ENCODE measurements at regions not wholly inside any gene's neighbourhood (a gene's known extent, or its start where the extent isn't known, plus 50 kb on each side); places are given as distances from the start of the nearest gene placed in this dataset.

DNA sequence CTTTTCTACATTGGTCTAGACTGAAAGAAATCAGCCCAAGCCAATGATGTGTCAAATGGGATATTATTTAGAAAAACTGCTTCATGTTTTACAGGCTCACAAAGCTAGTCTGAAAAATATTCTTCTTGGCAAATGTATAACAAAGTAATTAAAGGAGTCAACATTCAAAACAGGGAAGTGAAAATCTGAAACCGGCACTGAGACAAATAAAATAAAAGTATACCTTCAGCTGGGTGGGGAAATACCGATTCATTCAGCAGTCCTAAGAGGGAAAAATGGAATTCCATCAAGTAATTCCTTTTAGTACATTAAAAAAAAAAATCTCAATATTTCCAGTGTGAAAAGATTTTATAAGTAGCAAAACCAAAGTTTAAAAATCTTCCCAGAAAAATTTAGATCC is 259.6 kb upstream of the SLC24A2 start:
- Histone ChIP-seq H3K79me2 (ENCODE audit: low read depth) (no peaks in the 10 kb centered on the region), H3K9ac (no peak overlapping the region), H3F3A (ENCODE audit: low read depth) (no peaks in the 10 kb centered on the region), H4K20me1 (ENCODE audit: low read depth) (no peaks in the 10 kb centered on the region), H3K27me3 (no peaks in the 10 kb centered on the region), H3K9me3 (ENCODE audit: low read depth) (no peaks in the 10 kb centered on the region), H3K4me3 (no peak overlapping the region), H3K4me1 (no peaks in the 10 kb centered on the region), H2AFZ (replicated peaks) (no peak overlapping the region), H3K27ac (no peak overlapping the region), H3K4me2 (no peak overlapping the region), H3K36me3 (no peaks in the 10 kb centered on the region)
- peaks cover 2% of the 10 kb centered on the region for H3K27me3 Mint-ChIP-seq (ENCODE audit: insufficient read depth, low read depth)
- no peak for DNase-seq (ENCODE audit: low spot score)
- no peak overlapping the region for H3K27ac Mint-ChIP-seq
- H3K9me3 Mint-ChIP-seq, result no peaks in the 10 kb centered on the region
- TF ChIP-seq, protein P1, sequence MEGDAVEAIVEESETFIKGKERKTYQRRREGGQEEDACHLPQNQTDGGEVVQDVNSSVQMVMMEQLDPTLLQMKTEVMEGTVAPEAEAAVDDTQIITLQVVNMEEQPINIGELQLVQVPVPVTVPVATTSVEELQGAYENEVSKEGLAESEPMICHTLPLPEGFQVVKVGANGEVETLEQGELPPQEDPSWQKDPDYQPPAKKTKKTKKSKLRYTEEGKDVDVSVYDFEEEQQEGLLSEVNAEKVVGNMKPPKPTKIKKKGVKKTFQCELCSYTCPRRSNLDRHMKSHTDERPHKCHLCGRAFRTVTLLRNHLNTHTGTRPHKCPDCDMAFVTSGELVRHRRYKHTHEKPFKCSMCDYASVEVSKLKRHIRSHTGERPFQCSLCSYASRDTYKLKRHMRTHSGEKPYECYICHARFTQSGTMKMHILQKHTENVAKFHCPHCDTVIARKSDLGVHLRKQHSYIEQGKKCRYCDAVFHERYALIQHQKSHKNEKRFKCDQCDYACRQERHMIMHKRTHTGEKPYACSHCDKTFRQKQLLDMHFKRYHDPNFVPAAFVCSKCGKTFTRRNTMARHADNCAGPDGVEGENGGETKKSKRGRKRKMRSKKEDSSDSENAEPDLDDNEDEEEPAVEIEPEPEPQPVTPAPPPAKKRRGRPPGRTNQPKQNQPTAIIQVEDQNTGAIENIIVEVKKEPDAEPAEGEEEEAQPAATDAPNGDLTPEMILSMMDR (IDR thresholded peaks at IDR 0.05), result no peak
- H3K4me3 Mint-ChIP-seq, result no peak overlapping the region
- H3K36me3 Mint-ChIP-seq, result no peaks in the 10 kb centered on the region
- H3K4me1 Mint-ChIP-seq, result peaks cover 8% of the 10 kb centered on the region

DNA sequence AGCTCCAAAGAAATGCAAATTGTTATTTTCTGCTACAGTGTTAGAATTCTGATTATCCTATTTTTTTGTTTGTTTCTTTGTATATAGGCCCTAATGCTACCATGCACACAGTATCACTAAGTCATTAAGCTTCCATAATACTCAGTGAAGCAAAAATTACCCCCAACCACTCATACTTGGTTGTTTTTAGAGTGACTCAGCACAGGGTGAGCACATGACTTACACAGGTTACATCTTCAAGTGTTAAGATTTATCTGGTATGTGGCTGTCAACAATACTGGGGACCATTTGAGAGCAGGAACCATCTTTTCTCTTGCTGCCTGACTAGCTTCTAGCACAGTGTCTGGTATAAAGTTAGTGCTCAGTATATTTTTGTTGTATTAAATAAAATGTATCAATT is 255.8 kb upstream of the SLC24A2 start:
- Histone ChIP-seq H3K9ac (no peak overlapping the region), H2AFZ (replicated peaks) (no peak overlapping the region), H3K79me2 (ENCODE audit: low read depth) (no peaks in the 10 kb centered on the region), H3K27ac (no peak overlapping the region), H3K4me1 (no peaks in the 10 kb centered on the region), H4K20me1 (ENCODE audit: low read depth) (no peaks in the 10 kb centered on the region), H3F3A (ENCODE audit: low read depth) (no peaks in the 10 kb centered on the region), H3K9me3 (ENCODE audit: low read depth) (no peaks in the 10 kb centered on the region), H3K4me3 (no peak overlapping the region), H3K27me3 (no peaks in the 10 kb centered on the region), H3K36me3 (no peaks in the 10 kb centered on the region), H3K4me2 (no peak overlapping the region)
- Mint-ChIP-seq H3K27me3 (ENCODE audit: insufficient read depth, low read depth) (peaks cover 2% of the 10 kb centered on the region), H3K36me3 (no peaks in the 10 kb centered on the region), H3K4me3 (no peak overlapping the region), H3K4me1 (peaks cover 8% of the 10 kb centered on the region), H3K9me3 (no peaks in the 10 kb centered on the region), H3K27ac (no peak overlapping the region)
- TF ChIP-seq, protein P1 (IDR thresholded peaks at IDR 0.05), result no peak
- TF ChIP-seq EZH2 (IDR thresholded peaks at IDR 0.05) (no peak), EZH2phosphoT487 (IDR thresholded peaks at IDR 0.05) (no peak)
- no peak for DNase-seq (ENCODE audit: low spot score)

DNA sequence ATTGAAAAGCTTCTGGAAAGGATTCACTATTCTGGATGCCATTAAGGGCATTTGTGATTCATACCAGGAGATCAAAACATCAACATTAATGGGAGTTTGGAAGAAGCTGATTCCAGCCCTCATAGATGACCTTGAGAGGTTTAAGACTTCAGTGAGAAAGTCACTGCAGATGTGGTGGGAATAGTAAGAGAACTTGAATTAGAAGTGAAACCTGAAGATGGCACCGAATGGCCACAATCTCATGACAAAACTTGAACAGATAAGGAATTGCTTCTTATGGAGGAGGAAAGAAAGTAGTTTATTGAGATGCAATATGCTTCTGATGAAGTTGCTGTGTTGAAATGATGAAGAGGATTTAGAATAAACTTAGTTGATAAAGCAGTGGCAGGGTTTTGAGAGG is 254.6 kb upstream of the SLC24A2 start:
- H3K4me3 Mint-ChIP-seq, result no peak overlapping the region

More for the DNA sequence above, 254.6 kb upstream of the SLC24A2 start:
- Histone ChIP-seq H3K4me3 (no peak overlapping the region), H3K4me1 (no peaks in the 10 kb centered on the region), H3F3A (ENCODE audit: low read depth) (no peaks in the 10 kb centered on the region), H3K9me3 (ENCODE audit: low read depth) (no peaks in the 10 kb centered on the region), H3K9ac (no peak overlapping the region), H3K36me3 (no peaks in the 10 kb centered on the region), H3K79me2 (ENCODE audit: low read depth) (no peaks in the 10 kb centered on the region), H2AFZ (replicated peaks) (no peak overlapping the region), H3K27me3 (no peaks in the 10 kb centered on the region), H3K27ac (no peak overlapping the region), H3K4me2 (no peak overlapping the region), H4K20me1 (ENCODE audit: low read depth) (no peaks in the 10 kb centered on the region)
- Mint-ChIP-seq H3K27me3 (ENCODE audit: insufficient read depth, low read depth) (peaks cover 2% of the 10 kb centered on the region), H3K27ac (no peak overlapping the region), H3K9me3 (no peaks in the 10 kb centered on the region), H3K36me3 (no peaks in the 10 kb centered on the region), H3K4me1 (peaks cover 9% of the 10 kb centered on the region)
- TF ChIP-seq, protein P1 (IDR thresholded peaks at IDR 0.05), result no peak
- TF ChIP-seq EZH2 (IDR thresholded peaks at IDR 0.05), result no peak
- TF ChIP-seq EZH2phosphoT487 (IDR thresholded peaks at IDR 0.05), result no peak
- DNase-seq (ENCODE audit: low spot score), result no peak

Data from neural progenitor cell (in vitro differentiated cells).